HG03103 (cell line): ENCODE measurements at regions not wholly inside any gene's neighbourhood (a gene's known extent, or its start where the extent isn't known, plus 50 kb on each side); places are given as distances from the start of the nearest gene placed in this dataset.
"Not testable (repeated sequence)": the region's sequence is repeated elsewhere in the genome, so short reads cannot be mapped to it uniquely, and the experiment has no call there.

Experiments
- ATAC-seq: cut with Tn5 transposase; IDR thresholded peaks from one replicate; pipeline ENCODE4 v1.9.1; 2021; ENCODE audit warnings: low read depth; ENCODE audit not compliant: unreplicated experiment

DNA sequence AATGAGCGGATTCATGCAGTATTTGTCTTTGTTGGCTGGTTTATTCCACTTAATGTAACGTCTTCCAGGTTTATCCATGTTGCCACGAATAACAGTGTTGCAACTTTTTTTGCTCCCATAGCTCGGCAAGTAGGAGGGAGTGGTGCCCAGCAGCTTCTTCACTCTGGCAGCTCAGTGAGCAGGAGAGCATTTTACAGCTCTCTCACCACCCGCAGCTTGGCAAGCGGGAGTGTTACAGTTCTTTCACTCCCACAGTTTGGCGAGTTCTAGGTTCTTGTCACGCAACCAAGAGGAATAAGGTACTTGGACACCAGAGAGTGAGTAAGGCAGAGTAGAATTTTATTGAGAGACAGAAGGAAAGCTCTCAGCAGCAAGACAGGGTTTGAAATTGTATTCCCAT lies 935.2 kb downstream of the TBL1XR1 start:
- no peak for ATAC-seq

DNA sequence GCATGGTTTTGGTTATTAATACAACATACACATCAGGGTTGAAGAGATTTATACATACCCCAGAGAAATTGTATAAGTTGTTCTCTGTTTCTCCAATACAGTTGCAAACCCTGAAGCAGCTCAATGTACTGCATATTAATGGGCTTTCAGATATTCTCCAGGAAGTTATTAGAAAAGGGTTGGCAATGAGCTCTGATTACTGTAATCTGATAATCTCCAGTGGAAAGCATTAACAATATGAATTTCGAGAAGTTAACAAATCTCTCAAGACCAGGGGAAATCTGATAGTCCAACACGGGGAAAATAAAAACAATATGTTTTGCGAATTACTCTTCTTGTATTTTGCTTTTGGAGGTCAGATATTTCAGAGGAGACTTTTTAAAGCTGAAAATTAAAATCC lies 950.1 kb downstream of the TBL1XR1 start:
- ATAC-seq, result no peak

DNA sequence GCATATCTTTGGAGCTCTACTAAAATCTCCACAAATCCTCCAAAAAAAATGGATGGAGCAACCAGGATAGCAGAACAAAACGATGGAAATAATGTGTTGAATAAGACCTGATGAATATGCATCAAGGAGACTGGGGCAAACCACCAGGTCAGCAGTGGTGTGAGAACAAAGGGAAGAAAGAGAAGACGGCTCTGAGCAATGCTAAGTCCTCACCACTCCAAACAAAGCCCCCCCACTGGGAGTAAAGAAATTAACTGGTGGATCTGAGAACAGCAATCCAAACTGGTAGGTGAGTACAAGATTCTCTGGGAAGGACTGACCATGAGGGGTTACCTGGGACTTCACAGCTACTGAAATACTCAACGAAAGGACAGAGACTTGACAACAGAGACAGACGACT lies 977.3 kb downstream of the TBL1XR1 start:
- ATAC-seq, result no peak

DNA sequence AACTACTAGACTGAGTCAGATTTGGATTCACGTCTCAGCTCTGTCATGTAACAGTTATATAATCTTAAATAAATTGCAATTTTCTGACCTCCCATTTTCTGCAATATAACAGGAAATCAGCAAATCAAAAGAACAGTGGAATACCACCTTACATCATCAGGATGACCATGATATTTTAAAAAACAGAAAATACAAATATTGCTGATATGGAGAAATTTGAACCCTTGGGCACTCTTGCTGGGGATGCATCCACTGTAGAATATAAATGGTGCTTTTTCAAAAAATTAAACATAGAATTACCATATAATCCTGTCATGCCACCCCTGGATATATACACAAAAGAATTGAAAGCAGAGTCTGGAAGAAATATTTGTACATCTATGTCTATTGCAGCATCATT lies 982.5 kb downstream of the TBL1XR1 start:
- ATAC-seq, result no peak

DNA sequence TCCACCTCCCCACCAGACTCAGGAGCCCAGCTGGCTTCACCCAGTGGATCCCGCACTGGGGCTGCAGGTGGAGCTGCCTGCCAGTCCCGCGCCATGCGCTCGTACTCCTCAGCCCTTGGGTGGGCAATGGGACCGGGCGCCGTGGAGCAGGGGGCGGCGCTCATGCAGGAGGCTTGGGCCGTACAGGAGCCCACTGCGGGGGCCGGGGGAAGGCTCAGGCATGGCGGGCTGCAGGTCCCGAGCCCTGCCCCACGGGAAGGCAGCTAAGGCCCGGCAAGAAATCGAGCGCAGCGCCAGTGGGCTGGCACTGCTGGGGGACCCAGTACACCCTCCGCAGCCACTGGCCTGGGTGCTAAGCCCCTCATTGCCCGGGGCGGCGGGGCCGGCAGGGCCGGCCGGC lies 984.0 kb downstream of the TBL1XR1 start:
- not testable (repeated sequence) for ATAC-seq

DNA sequence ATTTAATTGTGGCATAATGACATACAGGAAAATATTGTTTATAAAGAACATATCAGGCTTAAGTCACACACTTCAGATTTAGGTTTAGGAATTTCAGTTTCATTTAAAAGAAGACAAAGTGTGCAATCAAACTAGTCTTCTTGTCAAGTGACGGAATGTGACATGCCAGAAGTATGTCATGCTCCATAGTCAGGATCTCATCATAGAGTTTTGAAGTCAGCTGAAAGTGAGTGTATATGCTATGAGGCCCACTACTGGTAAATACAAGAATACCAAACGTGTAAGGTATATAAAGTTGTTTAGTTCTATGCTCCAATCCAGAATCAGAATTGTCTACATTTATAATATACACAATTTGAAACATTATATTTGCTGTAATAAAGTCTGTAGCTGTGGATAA lies 988.4 kb downstream of the TBL1XR1 start:
- no peak for ATAC-seq

DNA sequence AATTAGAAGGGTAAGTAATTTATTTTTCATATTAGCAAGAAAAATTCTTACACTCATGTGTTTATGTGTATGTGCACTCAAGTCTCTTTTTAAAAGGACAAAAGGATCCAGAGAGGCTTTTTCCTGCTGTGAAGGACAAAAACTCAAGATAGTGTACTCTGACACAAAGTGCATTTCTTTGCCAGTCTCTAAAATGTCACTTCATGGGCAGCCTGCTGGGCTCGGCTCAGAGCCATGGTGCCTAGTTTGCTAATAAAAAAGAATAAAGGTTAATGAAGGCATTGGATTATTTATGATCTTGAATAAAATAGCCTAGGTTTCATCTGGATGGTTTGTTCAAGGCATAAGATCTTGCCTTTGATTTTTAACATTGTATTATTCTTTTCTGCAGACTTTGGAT lies 989.0 kb downstream of the TBL1XR1 start:
- ATAC-seq, result no peak

DNA sequence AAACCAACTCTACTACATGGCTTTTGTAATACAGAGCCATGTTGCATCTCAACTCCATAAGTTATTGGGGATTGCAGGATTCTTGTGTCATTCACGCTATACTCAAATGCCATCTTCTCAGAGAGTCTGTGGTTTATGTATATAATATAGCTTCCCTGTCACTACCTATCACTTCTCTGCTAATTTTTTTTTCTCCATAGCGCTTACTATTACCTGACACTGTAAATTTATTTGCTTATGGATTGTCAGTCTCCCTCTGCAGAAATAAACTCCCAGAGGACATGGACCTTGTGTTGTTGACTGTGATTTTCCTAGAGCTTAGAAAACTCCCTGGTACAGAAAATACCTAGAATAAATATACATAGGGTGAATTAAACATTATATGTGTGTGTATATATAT lies 990.5 kb downstream of the TBL1XR1 start:
- no peak for ATAC-seq

DNA sequence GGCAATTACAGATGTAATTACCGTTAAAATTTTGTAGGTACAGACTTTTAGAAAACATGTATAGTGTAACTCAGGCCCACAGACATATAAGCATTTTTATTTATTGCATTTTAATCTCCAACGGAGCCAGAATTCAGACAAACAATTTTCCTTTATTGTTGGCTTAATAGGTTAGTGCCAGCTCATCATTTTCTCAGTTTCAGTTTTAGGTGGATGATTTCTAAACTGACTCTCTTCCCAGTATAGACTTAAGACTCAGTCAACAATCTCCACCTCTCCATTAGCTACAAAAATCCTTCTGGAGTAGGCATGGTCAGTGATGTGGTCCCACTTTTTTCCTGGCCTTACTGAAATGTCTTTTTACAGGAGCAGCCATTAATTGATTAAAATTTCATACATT lies 994.6 kb downstream of the TBL1XR1 start:
- ATAC-seq, result no peak

DNA sequence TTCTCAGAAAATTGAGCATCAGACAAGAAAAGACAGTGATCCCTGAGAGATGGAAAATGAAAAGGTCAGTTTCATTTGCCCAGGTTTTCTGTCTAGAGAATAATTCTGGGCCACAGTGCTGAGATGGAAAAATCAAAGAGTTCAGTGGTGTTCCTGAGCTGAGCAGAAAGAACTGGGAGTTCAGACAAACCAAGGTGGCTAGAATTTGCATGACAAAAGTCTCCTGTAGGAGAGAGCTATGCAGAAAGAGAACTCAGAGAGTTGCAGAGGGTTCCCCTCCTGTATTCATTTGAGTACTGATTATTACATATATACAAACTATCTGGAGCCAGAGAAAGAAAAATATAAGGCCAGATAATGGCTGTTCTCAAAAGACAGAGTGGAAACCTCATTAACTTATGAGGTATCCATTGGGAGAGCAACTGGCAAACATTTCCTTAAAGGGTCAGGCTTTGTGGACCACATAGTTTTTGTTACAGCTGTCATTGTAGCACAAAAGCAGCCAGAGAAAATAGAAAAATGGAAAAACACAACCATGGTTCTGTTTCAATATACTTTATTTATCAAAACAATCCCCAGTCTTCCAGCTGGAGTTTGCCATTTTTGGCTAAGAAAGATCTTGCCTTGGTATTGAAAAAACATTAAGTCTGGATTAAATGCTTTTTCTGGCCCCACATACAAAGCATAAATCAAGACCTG lies 1004.1 kb downstream of the TBL1XR1 start:
- ATAC-seq, result no peak

DNA sequence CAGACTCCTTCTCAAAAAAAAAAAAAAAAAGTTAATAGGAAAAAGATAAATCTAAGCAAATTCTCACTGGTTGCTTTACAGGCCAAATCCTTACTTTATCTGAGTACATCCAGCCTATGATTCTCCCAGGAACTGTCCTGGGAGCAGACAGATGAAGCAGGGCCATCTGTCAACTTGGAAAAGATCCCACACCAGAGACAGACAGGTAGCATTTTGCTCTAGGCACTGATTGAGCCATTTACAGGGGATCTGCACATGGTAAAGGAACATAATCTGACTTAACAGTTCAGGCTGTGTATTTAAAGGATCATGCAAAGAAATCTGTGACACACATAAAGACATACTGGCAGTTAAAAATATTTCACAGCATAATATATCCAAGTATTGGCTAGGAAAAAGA lies 1006.5 kb downstream of the TBL1XR1 start:
- no peak for ATAC-seq

DNA sequence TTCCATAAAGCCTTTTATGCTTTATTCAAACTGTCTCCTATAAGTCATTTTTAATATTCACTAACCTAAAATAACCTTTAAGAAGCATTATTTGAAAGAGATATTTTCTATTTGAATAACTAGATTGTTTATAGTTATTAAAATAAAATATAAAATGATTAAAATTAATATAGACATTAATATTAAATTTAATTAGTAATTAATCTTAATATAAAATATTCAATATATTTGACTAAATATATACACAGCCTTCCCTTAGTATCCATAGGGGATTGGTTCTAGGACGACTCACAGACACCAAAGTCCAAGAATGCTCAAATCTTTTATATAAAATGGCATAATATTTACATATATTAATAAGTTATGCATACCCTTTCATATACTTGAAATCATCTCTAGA lies 1014.1 kb downstream of the TBL1XR1 start:
- ATAC-seq, result no peak

DNA sequence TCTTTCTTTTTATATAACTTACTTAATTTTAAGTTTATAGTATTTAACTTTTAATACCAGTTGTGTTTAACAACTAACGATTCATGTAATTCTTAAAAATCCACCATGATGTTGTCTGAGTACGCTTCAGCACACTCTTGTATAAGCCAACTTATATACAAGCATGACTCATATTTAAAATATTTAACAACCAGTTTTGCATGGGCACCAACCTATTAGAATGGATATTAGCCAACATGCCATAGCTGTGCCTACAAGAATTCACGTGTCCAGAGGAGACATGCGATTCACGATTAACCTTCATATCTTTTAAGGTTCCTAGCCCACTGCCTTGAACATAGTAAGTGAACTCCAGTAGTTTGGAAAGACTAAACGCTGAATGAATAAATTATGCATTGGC lies 1023.2 kb downstream of the TBL1XR1 start:
- no peak for ATAC-seq

DNA sequence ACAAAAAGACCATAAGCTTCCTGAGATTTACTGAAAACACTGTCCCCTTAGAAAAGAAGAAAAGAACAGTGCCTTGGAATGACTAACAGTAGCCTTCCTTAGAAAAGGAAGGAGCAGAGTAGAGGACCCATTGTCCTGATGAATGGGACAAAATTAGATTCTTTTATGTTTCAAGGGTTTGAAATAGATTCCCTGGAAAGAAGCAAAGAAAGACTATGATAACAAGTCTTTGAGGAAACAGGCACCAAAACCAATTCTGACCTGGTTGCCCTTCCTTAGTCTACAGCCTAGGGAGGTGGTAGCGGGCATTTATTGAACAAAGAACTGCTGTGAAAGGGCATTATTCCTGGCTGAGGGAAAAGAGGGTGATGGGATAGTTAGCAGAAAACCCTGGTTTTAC lies 1024.8 kb downstream of the TBL1XR1 start:
- ATAC-seq, result no peak

DNA sequence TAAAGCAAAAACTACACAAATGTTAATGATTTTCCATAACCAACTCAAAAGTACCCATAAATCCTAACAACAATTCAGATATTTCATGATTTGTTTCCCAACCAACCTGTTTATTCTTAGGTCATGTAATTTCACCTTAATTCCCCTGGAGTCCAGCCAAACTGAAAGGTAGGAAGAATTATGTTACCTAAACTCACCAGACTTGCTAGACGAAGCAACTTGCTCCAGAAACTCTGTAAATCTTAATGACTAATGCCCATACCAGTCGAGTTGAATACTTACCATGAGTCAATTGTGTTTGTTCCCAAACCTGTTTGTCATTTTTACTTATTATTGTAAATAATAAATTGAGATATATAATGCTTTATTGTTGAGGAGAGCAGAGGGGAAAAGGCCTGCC lies 1030.0 kb downstream of the TBL1XR1 start:
- no peak for ATAC-seq

DNA sequence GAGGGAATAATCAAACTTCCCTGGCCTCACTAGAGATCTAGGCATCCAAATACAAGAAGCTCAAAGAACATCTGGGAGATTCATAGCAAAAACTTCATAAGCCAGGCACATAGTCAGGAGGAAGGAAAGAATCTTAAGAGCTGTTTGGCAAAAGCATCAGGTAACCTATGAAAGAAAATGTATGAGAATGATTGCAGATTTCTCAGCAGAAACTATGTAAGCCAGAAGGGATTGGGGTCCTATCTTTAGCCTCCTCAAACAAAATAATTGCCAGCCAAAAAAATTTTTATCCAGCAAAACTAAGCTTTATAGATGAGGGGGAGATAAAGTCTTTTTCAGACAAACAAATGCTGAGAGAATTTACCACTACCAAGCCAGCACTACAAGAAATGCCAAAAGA lies 1036.3 kb downstream of the TBL1XR1 start:
- no peak for ATAC-seq

DNA sequence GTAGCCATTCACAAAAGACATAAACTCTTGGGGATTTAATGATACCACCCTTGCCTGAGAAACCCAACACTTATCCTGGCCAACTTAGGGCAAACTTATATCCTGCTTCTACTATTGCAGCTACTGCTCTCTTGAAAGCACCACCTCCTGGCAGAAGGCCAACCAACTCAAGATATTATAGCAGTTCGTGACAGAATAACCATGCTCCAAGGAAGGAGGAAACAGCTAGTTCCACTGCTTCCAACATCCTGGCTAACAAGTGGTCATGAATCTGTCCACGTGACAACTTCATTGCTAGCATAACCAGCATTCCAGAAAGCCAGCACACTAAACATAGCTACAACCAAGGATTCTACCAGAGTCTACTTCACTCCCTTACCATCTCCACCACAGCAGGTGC lies 1037.5 kb downstream of the TBL1XR1 start:
- no peak for ATAC-seq

DNA sequence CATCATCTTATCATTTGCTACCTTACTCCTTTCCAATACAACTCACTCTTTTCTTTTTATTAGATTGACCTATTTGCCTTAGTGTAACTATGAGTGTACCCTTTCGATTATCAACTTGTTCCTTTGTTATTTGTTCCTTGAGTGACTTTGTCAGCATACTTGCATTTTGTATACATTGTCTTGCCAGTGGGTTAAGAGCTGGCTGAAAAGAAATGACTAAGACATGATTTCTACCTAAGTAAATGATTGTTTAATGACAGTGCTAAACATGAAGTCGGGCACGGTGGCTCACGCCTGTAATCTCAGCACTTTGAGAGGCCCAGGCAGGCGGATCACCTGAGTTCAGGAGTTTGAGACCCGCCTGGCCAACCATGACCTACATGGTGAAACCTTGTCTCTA lies 1042.3 kb downstream of the TBL1XR1 start:
- no peak for ATAC-seq

DNA sequence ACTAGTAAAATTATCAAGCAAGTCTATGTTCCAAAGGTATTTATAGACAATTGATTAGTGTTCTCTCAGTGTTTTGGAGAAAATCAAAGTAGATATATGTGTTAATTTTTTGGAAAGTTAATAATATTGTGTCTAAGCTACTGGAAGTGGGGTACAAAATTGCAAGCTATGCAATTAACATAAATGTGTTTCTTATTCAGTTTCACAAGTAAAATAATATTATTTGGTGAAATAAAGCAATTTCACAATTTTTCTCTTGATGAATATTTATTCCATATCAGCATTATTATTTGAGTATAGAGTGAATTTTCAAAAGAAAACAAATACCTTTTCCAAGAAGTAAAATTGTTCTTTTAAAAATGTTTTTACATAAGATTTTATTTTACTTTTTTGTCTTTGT lies 1047.7 kb downstream of the TBL1XR1 start:
- ATAC-seq, result no peak

DNA sequence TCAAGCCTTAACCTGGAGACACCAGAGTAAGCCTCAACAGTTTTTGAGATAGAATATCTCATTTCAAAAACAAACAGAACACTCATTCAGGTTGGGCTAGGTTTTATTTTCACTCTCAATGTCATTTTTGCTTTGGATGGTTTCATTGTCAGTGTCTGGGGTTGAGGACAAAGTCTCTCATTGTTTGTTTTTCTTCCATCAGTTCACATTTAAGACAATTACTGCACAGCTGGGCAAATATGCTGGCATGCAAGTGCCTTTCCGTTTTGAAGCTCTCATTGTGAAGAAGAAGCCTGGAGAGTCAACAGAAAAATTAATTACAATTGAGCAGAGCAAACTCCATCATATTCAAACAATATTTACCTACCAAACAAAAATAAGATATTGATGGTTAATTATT lies 1050.0 kb downstream of the TBL1XR1 start:
- ATAC-seq, result no peak

DNA sequence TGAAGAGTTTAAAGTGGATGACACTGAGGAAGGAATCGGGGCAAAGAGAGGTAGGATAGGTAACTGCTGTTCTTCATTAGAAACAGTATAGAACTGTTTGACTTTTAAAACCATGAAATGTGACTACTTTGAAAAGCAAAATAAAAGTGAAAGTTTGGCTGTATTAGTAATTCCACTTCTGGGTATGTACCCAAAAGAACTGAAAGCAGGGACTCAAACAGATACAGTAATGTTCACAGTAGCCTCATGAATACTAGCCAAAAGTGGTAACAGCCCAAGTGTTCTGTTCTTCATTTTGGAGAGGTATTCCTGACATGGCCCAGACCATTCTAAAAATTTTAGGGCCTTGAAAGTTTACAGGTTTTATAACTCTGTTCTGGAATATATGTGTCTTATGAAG lies 1055.4 kb downstream of the TBL1XR1 start:
- ATAC-seq, result no peak

DNA sequence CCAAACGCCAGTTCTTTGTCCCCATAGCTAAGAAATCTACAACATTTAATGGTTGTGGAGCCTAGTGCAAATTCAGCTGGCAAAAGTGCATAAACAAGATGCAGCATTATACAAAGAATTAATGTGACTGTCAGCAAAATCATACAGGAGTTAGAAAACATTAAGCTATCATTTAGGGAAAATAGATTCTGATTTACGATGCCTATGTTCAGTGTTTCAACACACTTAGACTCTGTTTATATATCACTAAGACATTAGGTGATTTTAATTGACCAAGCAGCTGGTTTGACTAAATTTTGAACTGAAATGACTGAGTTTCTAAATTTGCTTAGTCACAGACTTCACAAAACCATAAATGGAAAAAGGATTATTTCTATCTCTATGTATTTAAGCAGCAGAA lies 1076.8 kb downstream of the TBL1XR1 start:
- ATAC-seq, result no peak

DNA sequence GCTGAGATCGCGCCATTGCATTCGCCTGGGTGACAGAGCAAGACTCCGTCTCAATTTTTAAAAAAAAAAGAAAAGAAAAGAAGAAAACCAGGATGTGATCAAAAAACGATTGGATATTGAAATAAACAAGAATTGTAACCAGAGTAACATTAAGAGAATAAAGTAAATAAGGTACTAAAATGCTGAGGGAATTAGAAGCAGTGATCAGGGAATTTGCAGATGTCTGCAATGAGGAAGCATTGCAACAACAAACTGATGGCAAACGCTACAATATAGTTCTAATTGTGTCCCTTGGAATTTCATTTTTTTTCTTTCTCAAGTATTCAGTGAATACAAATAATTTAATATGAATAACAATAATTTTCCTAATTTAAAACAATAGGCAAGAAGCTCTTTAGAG lies 1077.5 kb downstream of the TBL1XR1 start:
- ATAC-seq, result no peak
